ENCODE measurements at regions not wholly inside any gene's neighbourhood (a gene's known extent, or its start where the extent isn't known, plus 50 kb on each side); places are given as distances from the start of the nearest gene placed in this dataset.
A peak's percentile ranks its signal among the peaks of the same experiment; 100 is the strongest.

DNA sequence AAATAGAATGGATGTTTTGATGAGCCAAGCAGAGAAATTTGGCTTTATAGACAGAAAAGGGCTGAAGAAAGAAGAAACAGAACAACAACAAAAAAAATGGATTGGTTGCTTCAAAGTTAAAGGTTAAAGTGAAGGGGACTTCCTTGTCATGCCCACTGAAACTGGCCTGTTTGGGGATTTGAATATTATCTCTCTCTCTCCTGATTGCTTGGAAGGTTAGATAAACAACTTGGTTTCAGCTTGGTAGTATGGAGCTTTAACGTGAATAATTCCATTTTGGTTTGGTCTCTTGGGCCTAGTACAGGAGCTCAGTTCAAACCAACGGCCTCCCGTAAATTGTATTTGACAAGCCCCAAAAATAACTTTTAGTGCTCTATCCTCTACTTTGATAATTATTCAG lies 70.8 kb upstream of the MBNL1 start:
- Histone ChIP-seq H3K27ac (ENCODE audit: low read length, poor library complexity, severe bottlenecking) (no peak overlapping the region), H4K91ac (ENCODE audit: low read length) (no peak overlapping the region), H2AK5ac (ENCODE audit: low read length, severe bottlenecking) (no peak overlapping the region), H3K14ac (ENCODE audit: low read length in 2 of 2) (no peak overlapping the region), H3K79me1 (replicated peaks; ENCODE audit: low read length, poor library complexity, severe bottlenecking) (no peaks in the 10 kb centered on the region), H2BK15ac (ENCODE audit: low read depth, poor library complexity, severe bottlenecking) (no peak overlapping the region), H3K18ac (ENCODE audit: low read depth in 1 of 2, low read length in 2 of 2) (no peak overlapping the region), H3K4me3 (ENCODE audit: insufficient read depth in 1 of 2, low read depth in 1 of 2, low read length in 2 of 2) (no peak overlapping the region), H3K36me3 (ENCODE audit: control insufficient read depth in 1 of 2, insufficient read depth in 2 of 2, low read depth in 1 of 2, low read length in 2 of 2) (no peaks in the 10 kb centered on the region), H2BK5ac (ENCODE audit: low read depth, low read length, poor library complexity, severe bottlenecking) (no peak overlapping the region), H3K23ac (ENCODE audit: low read length in 2 of 2) (no peak overlapping the region), H2BK120ac (ENCODE audit: low read depth, low read length) (no peak overlapping the region), H3K4ac (ENCODE audit: low read depth in 1 of 2, low read length in 2 of 2) (no peak overlapping the region), H3K27me3 (ENCODE audit: control insufficient read depth in 1 of 2, insufficient read depth in 1 of 2, low read length in 2 of 2) (no peaks in the 10 kb centered on the region), H2BK12ac (ENCODE audit: low read length in 2 of 2) (no peak overlapping the region), H3K9ac (ENCODE audit: low read length) (peak overlapping the region; percentile 78), H4K8ac (ENCODE audit: low read length) (no peak overlapping the region), H3K4me2 (ENCODE audit: low read length, poor library complexity, severe bottlenecking) (no peak overlapping the region), H2AFZ (ENCODE audit: low read depth, low read length) (no peak overlapping the region), H3K4me1 (ENCODE audit: control insufficient read depth, insufficient read depth, low read depth, low read length) (no peaks in the 10 kb centered on the region), H3K9me3 (ENCODE audit: control insufficient read depth, low read length) (no peaks in the 10 kb centered on the region)
- 89% methylated on average over 3 of the region's 3 CpGs for WGBS
- DNase-seq, result no peak

DNA sequence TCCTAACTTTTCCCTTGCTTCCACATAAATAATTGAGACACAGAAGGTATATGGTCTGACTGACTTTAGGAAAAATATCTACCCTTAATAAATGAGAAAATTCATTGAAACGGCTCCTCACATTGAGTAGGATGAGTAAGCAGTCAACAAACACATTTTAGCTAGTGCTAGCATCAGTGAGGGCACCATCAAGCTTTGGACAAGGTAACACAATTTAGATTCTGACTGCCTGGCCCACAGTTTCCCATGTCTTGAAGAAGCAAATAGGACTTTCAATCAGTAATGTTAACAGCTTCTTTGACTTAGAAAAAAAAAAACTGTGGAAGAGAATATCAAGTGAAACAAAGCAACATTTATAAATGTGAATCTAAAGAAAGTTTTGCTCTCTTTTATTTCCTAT lies 70.1 kb upstream of the MBNL1 start:
- WGBS, result 100% methylated on average over 1 of the region's 1 CpG
- Histone ChIP-seq H3K14ac (ENCODE audit: low read length in 2 of 2) (no peak overlapping the region), H2AFZ (ENCODE audit: low read depth, low read length) (no peak overlapping the region), H3K4me2 (ENCODE audit: low read length, poor library complexity, severe bottlenecking) (no peak overlapping the region), H3K4me1 (ENCODE audit: control insufficient read depth, insufficient read depth, low read depth, low read length) (no peaks in the 10 kb centered on the region), H3K79me1 (replicated peaks; ENCODE audit: low read length, poor library complexity, severe bottlenecking) (no peaks in the 10 kb centered on the region), H3K27me3 (ENCODE audit: control insufficient read depth in 1 of 2, insufficient read depth in 1 of 2, low read length in 2 of 2) (no peaks in the 10 kb centered on the region), H4K91ac (ENCODE audit: low read length) (no peak overlapping the region), H3K9ac (ENCODE audit: low read length) (no peak overlapping the region), H3K27ac (ENCODE audit: low read length, poor library complexity, severe bottlenecking) (no peak overlapping the region), H3K9me3 (ENCODE audit: control insufficient read depth, low read length) (no peaks in the 10 kb centered on the region), H3K4me3 (ENCODE audit: insufficient read depth in 1 of 2, low read depth in 1 of 2, low read length in 2 of 2) (no peak overlapping the region), H2BK12ac (ENCODE audit: low read length in 2 of 2) (no peak overlapping the region), H2BK120ac (ENCODE audit: low read depth, low read length) (no peak overlapping the region), H2BK15ac (ENCODE audit: low read depth, poor library complexity, severe bottlenecking) (no peak overlapping the region), H3K36me3 (ENCODE audit: control insufficient read depth in 1 of 2, insufficient read depth in 2 of 2, low read depth in 1 of 2, low read length in 2 of 2) (no peaks in the 10 kb centered on the region), H3K18ac (ENCODE audit: low read depth in 1 of 2, low read length in 2 of 2) (no peak overlapping the region), H2BK5ac (ENCODE audit: low read depth, low read length, poor library complexity, severe bottlenecking) (no peak overlapping the region), H3K4ac (ENCODE audit: low read depth in 1 of 2, low read length in 2 of 2) (no peak overlapping the region), H4K8ac (ENCODE audit: low read length) (no peak overlapping the region), H2AK5ac (ENCODE audit: low read length, severe bottlenecking) (no peak overlapping the region), H3K23ac (ENCODE audit: low read length in 2 of 2) (no peak overlapping the region)
- DNase-seq, result no peak

DNA sequence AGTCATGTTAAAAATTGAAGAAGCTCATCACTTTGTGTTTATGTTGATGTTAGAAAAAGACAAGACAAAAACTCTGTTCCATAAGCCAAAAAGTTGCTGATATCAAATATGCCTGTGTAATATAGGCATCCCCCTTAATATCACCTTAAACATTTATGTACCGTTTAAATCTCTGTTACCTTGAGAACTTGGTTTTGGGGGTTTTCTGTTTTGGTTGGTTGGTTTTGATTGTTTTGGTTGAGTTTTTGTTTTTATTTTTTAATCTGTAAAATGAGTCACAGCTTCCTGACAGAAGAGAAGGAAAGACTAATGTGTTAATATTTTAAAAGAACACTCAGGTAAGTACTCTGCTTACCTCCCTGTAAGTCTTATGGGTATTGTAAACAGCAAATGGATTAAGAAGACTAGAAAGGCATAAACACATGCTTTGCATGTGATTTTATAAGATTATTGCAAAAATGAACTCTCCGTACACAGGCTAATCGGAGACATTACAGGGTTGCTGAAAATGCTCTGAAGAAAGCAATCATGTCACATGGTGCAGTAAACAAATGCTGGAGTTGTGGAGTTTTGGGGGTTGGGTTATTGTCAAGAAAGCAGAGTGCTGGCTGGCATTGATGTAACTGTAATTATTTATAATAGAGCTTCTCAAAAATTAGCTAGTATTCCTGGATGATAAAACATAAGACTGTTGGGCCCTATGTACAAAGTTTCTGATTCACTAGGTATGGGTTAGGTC lies 69.5 kb upstream of the MBNL1 start:
- WGBS, result 96% methylated on average over 3 of the region's 3 CpGs
- Histone ChIP-seq H3K9me3 (ENCODE audit: control insufficient read depth, low read length) (no peaks in the 10 kb centered on the region), H3K4me3 (ENCODE audit: insufficient read depth in 1 of 2, low read depth in 1 of 2, low read length in 2 of 2) (no peak overlapping the region)

DNA sequence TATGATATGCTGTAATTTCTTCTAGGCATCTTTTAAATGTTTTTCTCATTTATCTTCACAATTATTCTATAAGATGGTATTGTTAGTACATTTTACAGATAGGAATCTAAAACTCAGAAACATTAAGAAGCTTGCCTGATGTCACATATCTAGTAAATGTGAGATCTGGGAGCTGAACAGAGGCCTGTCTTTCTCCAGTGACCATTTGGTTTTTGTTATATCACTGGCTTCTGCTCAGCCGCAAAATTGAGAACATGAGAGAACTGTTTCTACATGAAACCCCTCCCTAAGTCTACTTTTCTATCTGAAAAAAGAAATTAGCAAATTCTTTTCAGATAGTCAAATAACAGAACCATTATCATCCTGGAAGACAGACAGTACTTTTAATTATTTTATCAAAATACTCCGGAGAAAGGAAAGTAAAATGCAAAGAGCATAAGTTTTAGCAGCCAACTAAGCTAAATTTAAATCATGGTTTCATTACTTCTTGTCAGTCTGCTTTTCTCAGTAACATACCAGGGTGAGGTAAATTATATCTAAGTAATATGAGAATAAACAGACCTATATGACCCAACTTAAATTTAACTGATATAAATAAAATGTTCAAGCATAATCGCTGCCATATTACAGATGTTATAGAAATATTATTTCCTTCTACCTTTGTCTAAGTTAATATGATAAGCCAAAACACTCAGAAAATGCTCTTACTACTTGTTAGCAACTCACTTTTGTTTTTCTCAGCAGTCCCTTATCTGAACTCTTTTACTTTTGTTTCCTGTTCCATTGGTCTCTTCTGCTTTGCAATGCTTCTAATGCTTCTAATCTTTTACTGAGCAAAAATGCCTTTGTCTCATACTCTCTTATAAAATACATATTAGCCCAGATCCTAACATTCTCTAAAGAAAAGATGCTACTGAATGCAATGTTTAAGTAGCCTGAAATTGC lies 68.0 kb upstream of the MBNL1 start:
- no peak overlapping the region for H2BK5ac ChIP-seq (ENCODE audit: low read depth, low read length, poor library complexity, severe bottlenecking)
- no peaks in the 10 kb centered on the region for H3K27me3 ChIP-seq (ENCODE audit: control insufficient read depth in 1 of 2, insufficient read depth in 1 of 2, low read length in 2 of 2)

More for the DNA sequence above, 69.5 kb upstream of the MBNL1 start:
- Histone ChIP-seq H4K8ac (ENCODE audit: low read length) (no peak overlapping the region), H3K36me3 (ENCODE audit: control insufficient read depth in 1 of 2, insufficient read depth in 2 of 2, low read depth in 1 of 2, low read length in 2 of 2) (no peaks in the 10 kb centered on the region), H3K23ac (ENCODE audit: low read length in 2 of 2) (no peak overlapping the region), H2BK5ac (ENCODE audit: low read depth, low read length, poor library complexity, severe bottlenecking) (no peak overlapping the region), H3K9ac (ENCODE audit: low read length) (no peak overlapping the region), H4K91ac (ENCODE audit: low read length) (no peak overlapping the region), H3K18ac (ENCODE audit: low read depth in 1 of 2, low read length in 2 of 2) (no peak overlapping the region), H2BK12ac (ENCODE audit: low read length in 2 of 2) (no peak overlapping the region), H3K4me1 (ENCODE audit: control insufficient read depth, insufficient read depth, low read depth, low read length) (no peaks in the 10 kb centered on the region), H2BK120ac (ENCODE audit: low read depth, low read length) (no peak overlapping the region), H2AK5ac (ENCODE audit: low read length, severe bottlenecking) (no peak overlapping the region), H3K27ac (ENCODE audit: low read length, poor library complexity, severe bottlenecking) (no peak overlapping the region), H2AFZ (ENCODE audit: low read depth, low read length) (no peak overlapping the region), H3K4ac (ENCODE audit: low read depth in 1 of 2, low read length in 2 of 2) (no peak overlapping the region), H3K4me2 (ENCODE audit: low read length, poor library complexity, severe bottlenecking) (no peak overlapping the region), H3K27me3 (ENCODE audit: control insufficient read depth in 1 of 2, insufficient read depth in 1 of 2, low read length in 2 of 2) (no peaks in the 10 kb centered on the region), H3K14ac (ENCODE audit: low read length in 2 of 2) (no peak overlapping the region), H2BK15ac (ENCODE audit: low read depth, poor library complexity, severe bottlenecking) (no peak overlapping the region), H3K79me1 (replicated peaks; ENCODE audit: low read length, poor library complexity, severe bottlenecking) (no peaks in the 10 kb centered on the region)
- DNase-seq, result no peak

More for the DNA sequence above, 68.0 kb upstream of the MBNL1 start:
- Histone ChIP-seq H4K8ac (ENCODE audit: low read length) (no peak overlapping the region), H3K27ac (ENCODE audit: low read length, poor library complexity, severe bottlenecking) (no peak overlapping the region), H3K18ac (ENCODE audit: low read depth in 1 of 2, low read length in 2 of 2) (no peak overlapping the region), H2AFZ (ENCODE audit: low read depth, low read length) (no peak overlapping the region), H3K4me3 (ENCODE audit: insufficient read depth in 1 of 2, low read depth in 1 of 2, low read length in 2 of 2) (peak overlapping the region in 1 of 2 experiments; percentile 56), H3K36me3 (ENCODE audit: control insufficient read depth in 1 of 2, insufficient read depth in 2 of 2, low read depth in 1 of 2, low read length in 2 of 2) (no peaks in the 10 kb centered on the region), H3K79me1 (replicated peaks; ENCODE audit: low read length, poor library complexity, severe bottlenecking) (no peaks in the 10 kb centered on the region), H2BK12ac (ENCODE audit: low read length in 2 of 2) (no peak overlapping the region), H3K9ac (ENCODE audit: low read length) (peak overlapping the region; percentile 87), H3K14ac (ENCODE audit: low read length in 2 of 2) (no peak overlapping the region), H3K4ac (ENCODE audit: low read depth in 1 of 2, low read length in 2 of 2) (no peak overlapping the region), H3K23ac (ENCODE audit: low read length in 2 of 2) (no peak overlapping the region), H3K4me1 (ENCODE audit: control insufficient read depth, insufficient read depth, low read depth, low read length) (no peaks in the 10 kb centered on the region), H3K4me2 (ENCODE audit: low read length, poor library complexity, severe bottlenecking) (no peak overlapping the region), H2BK120ac (ENCODE audit: low read depth, low read length) (no peak overlapping the region), H2AK5ac (ENCODE audit: low read length, severe bottlenecking) (no peak overlapping the region), H2BK15ac (ENCODE audit: low read depth, poor library complexity, severe bottlenecking) (no peak overlapping the region), H3K9me3 (ENCODE audit: control insufficient read depth, low read length) (no peaks in the 10 kb centered on the region), H4K91ac (ENCODE audit: low read length) (no peak overlapping the region)
- DNase-seq, result no peak
- 100% methylated on average over 1 of the region's 3 CpGs for WGBS
